ENCODE measurements at regions not wholly inside any gene's neighbourhood (a gene's known extent, or its start where the extent isn't known, plus 50 kb on each side); places are given as distances from the start of the nearest gene placed in this dataset.

- no peak overlapping the region for H3K23ac ChIP-seq (ENCODE audit: low read depth, low read length)
- H3K36me3 ChIP-seq (ENCODE audit: control insufficient read depth, insufficient read depth, low read length): no peaks in the 10 kb centered on the region
- no peak overlapping the region for H3K4ac ChIP-seq (ENCODE audit: low read depth, low read length)
- intact Hi-C loops (cut with micrococcal nuclease): no loop called here
- WGBS, 2 experiments (ENCODE audit: extremely low coverage in 2 of 2, insufficient read length in 1 of 2): no CpG with 5 or more reads among the region's 6 CpGs
- no peaks in the 10 kb centered on the region for H3K9me3 ChIP-seq (ENCODE audit: control insufficient read depth, insufficient read depth, low read length)
- no peaks in the 10 kb centered on the region for H3K4me1 ChIP-seq (ENCODE audit: control insufficient read depth, insufficient read depth, low read length)
- H3K9me1 ChIP-seq (ENCODE audit: insufficient read depth, low read length): no peaks in the 10 kb centered on the region
- H3K4me3 ChIP-seq (ENCODE audit: insufficient read depth, low read depth, low read length): no peak overlapping the region
- no peak overlapping the region for H2BK15ac ChIP-seq (ENCODE audit: low read depth, low read length)
- H2BK20ac ChIP-seq (ENCODE audit: low read depth, low read length): no peak overlapping the region
- no peak overlapping the region for H2AK9ac ChIP-seq (replicated peaks; ENCODE audit: low read depth, low read length, poor library complexity)
- H3K56ac ChIP-seq (ENCODE audit: extremely low read depth, insufficient read depth, low read length): no peak overlapping the region
- in situ Hi-C loops (cut with MboI; ENCODE audit: low sequenced_read_pairs): no loop called here
- ChIA-PET CTCF (no interaction called here), POLR2A (ENCODE audit: unreplicated experiment) (no interaction called here)
- H4K20me1 ChIP-seq (ENCODE audit: insufficient read depth, low read length): no peaks in the 10 kb centered on the region
- H4K91ac ChIP-seq (ENCODE audit: insufficient read depth, low read depth, low read length): no peak overlapping the region
- no TSS peak for BruUV-seq (replicated peaks)
- H3K14ac ChIP-seq (replicated peaks; ENCODE audit: low read depth, low read length): no peak overlapping the region
- H3K18ac ChIP-seq (ENCODE audit: low read depth, low read length): no peak overlapping the region
- no peak overlapping the region for H4K8ac ChIP-seq (ENCODE audit: low read depth in 2 of 2, low read length in 2 of 2)
- H3K9ac ChIP-seq (ENCODE audit: low read depth, low read length): no peak overlapping the region
- no peak overlapping the region for H2BK120ac ChIP-seq (ENCODE audit: low read depth, low read length)
- dilution Hi-C loops (cut with HindIII; ENCODE audit: low sequenced_read_pairs, unreplicated experiment): no loop called here
- DNase-seq: no peak
- no peak for TF ChIP-seq NFE2L2 (IDR thresholded peaks at IDR 0.05; ENCODE audit: low read depth, low read length)
- TF ChIP-seq MXI1 (IDR thresholded peaks at IDR 0.05; ENCODE audit: borderline replicate concordance, low read depth, low read length): no peak
- TF ChIP-seq USF2 (IDR thresholded peaks at IDR 0.05; ENCODE audit: low read depth, low read length): no peak
- TF ChIP-seq MAFK (IDR thresholded peaks at IDR 0.05; ENCODE audit: low read depth, low read length): no peak
- no peak for TF ChIP-seq BHLHE40 (IDR thresholded peaks at IDR 0.05; ENCODE audit: low read depth, low read length)
- TF ChIP-seq MAZ (IDR thresholded peaks at IDR 0.05; ENCODE audit: borderline replicate concordance, low read depth, low read length): no peak
- no peak for TF ChIP-seq SMC3 (IDR thresholded peaks at IDR 0.05; ENCODE audit: low read depth, low read length)
- no peak for TF ChIP-seq POLR2A (IDR thresholded peaks at IDR 0.05; ENCODE audit: low read depth, low read length)
- TF ChIP-seq RAD21 (IDR thresholded peaks at IDR 0.05; ENCODE audit: low read length): no peak
- TF ChIP-seq, protein P1, sequence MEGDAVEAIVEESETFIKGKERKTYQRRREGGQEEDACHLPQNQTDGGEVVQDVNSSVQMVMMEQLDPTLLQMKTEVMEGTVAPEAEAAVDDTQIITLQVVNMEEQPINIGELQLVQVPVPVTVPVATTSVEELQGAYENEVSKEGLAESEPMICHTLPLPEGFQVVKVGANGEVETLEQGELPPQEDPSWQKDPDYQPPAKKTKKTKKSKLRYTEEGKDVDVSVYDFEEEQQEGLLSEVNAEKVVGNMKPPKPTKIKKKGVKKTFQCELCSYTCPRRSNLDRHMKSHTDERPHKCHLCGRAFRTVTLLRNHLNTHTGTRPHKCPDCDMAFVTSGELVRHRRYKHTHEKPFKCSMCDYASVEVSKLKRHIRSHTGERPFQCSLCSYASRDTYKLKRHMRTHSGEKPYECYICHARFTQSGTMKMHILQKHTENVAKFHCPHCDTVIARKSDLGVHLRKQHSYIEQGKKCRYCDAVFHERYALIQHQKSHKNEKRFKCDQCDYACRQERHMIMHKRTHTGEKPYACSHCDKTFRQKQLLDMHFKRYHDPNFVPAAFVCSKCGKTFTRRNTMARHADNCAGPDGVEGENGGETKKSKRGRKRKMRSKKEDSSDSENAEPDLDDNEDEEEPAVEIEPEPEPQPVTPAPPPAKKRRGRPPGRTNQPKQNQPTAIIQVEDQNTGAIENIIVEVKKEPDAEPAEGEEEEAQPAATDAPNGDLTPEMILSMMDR (conservative IDR thresholded peaks at IDR 0.05; ENCODE audit: low read depth, low read length): no peak
- TF ChIP-seq RFX5 (IDR thresholded peaks at IDR 0.05; ENCODE audit: low read depth, low read length): no peak
- TF ChIP-seq ELK1 (IDR thresholded peaks at IDR 0.05; ENCODE audit: borderline replicate concordance, low read depth, low read length): no peak
- TF ChIP-seq CHD1 (IDR thresholded peaks at IDR 0.05; ENCODE audit: low read depth, low read length): no peak
- no peaks in the 10 kb centered on the region for H3K27me3 ChIP-seq (ENCODE audit: control insufficient read depth, insufficient read depth, low read length)
- H2BK5ac ChIP-seq (ENCODE audit: low read depth, low read length, poor library complexity, severe bottlenecking): no peak overlapping the region
- H3K4me2 ChIP-seq (ENCODE audit: low read depth, low read length): no peak overlapping the region
- ATAC-seq (ENCODE audit: low read depth): no peak
- H4K5ac ChIP-seq (ENCODE audit: low read depth, low read length): no peak overlapping the region
- no peak overlapping the region for H2AFZ ChIP-seq (replicated peaks; ENCODE audit: low read length, poor library complexity)
- no peaks in the 10 kb centered on the region for H3K79me1 ChIP-seq (ENCODE audit: low read depth in 1 of 2, low read length in 2 of 2)
- no peak overlapping the region for H3K27ac ChIP-seq (ENCODE audit: insufficient read depth, low read length)
- H2AK5ac ChIP-seq (ENCODE audit: low read depth, low read length): no peak overlapping the region
Observed at GRCh38 chr4:84312426-84313012, 186.6 kb downstream of the NKX6-1 start.

Data from IMR-90 (cell line).